ENCODE measurements at regions not wholly inside any gene's neighbourhood (a gene's known extent, or its start where the extent isn't known, plus 50 kb on each side); places are given as distances from the start of the nearest gene placed in this dataset.
"Not testable (repeated sequence)": the region's sequence is repeated elsewhere in the genome, so short reads cannot be mapped to it uniquely, and the experiment has no call there.

DNA sequence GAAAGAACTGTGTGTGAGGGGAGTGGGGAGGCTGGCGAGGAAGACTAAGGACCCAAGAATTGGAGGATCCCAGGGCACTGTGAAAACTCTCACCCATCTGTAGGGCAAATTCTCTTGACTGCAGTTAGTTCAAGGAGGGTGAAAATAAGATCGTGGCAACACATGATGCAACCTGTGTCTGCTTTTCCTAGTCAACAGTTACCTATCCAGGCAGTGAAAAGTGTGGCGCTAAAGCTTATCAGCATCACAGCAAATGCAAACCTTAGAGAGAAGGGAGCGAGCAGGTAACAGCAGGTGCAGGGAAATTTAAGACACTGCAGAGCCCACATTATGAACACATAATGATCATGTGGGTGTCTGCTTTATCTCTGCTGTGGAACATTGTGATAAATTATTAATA is 97.7 kb upstream of the SGK1 start:
- DNase-seq: no peak

DNA sequence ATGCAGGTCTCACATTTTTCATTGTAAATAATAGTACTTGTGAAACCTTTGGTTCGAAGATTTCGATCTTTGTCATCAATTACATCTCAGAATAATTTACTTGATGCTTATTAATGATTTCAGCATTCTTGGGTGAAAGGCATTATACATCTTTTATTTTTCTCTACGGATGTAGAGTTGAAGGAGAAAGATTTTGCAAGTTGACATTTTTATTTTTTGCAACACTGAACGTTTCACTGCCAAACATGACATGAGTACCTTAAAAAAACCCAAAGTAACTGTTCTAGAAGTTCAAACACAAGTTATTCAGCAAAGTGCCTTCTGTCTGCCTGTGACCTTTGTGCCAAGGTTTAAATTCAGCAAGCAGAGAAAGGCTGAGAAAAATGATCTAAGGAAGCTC is 97.3 kb upstream of the SGK1 start:
- no peak for DNase-seq

DNA sequence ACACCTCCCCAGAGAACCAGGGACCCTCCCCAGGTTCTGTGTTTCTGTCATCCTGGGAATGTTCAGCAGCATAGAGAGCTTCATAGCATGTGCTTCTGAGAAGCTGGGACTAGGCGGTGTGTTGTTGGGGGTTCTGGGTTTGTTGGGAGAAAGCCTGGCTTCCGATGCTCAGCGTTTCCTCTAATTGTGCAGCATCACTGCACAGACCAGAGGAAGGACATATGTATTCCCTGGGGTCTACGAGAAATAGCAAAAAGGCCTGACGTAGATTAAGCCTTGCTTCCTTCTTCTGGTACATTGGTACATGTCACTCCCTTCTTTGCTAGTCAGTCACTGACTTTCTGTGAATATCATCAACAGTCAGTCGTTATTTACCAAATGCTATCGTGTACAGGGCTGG is 96.9 kb upstream of the SGK1 start:
- DNase-seq: no peak

GRCh38 chr6:134413241-134413643 is 95.3 kb upstream of the SGK1 start:
- DNase-seq: no peak

GRCh38 chr6:134410541-134410940 is 92.6 kb upstream of the SGK1 start:
- no peak for DNase-seq

- no peak for DNase-seq
Measured at GRCh38 chr6:134407791-134408190, 89.9 kb upstream of the SGK1 start.

GRCh38 chr6:134406311-134406710 is 88.4 kb upstream of the SGK1 start:
- DNase-seq: no peak

DNA sequence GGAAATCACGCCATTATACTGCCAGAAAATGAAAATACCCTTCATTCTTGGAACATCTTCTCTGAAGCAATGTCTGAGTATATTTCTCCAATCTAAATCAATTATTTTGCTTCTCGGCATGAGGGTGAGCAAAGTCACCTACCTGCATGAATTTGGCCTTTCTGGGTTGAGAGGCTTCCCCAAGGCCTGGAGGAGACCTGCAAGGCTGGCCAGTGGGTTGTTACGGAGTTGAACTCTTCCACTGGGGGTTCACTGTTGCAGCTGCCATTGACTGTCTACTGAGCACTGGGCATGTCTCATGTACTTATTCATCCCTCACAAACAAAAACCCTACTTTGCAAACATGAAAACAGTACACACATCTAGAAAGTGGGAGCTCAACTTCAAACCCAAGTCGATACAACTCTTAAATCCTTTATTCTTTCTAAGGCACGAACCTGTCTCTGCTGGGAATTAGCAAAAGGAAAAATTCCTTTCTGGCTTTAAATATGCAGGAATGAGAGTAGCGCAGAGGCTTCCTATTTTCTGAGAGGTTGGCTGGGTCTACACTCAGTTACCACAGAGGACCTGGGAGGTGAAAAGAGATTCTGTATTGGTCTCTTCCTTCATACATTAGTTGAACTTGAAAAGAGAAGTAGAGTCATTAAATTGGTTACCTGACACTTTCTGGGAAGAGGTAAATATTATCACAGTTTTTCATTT is 87.6 kb upstream of the SGK1 start:
- DNase-seq: no peak

DNA sequence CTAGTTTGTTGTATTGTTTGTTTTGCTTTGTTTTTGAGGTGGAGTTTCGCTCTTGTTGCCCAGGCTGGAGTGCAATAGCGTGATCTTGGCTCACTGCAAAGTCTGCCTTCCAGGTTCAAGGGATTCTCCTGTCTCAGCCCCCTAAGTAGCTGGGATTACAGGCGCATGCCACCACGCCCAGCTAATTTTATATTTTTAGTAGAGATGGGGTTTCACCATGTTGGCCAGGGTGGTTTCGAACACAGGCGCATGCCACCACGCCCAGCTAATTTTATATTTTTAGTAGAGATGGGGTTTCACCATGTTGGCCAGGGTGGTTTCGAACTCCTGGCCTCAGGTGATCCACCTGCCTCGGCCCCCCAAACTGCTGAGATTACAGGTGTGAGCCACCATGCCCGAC is 85.4 kb upstream of the SGK1 start:
- DNase-seq: not testable (repeated sequence)

- no peak for DNase-seq
Measured at GRCh38 chr6:134402372-134402984, 84.6 kb upstream of the SGK1 start.

- DNase-seq: no peak
Measured at GRCh38 chr6:134400941-134401340, 83.0 kb upstream of the SGK1 start.

DNA sequence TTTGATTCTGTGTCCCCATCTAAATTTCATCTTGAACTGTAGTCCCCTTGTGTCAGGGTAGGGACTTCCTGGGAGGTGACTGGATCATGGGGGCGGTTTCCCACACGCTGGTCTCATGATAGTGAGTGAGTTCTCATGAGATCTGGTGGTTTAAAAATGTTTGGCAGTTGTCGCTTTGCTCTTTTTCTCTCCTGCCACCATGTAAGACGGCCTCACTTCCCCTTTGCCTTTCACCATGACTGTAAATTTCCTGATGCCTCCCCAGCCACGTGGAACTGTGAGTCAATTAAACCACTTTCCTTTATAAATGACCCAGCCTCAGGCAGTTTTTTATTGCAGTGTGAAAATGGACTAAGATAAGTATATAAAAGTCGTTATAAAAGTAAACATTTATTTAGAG is 80.5 kb upstream of the SGK1 start:
- no peak for DNase-seq

GRCh38 chr6:134397676-134398075 is 79.8 kb upstream of the SGK1 start:
- no peak for DNase-seq

- no peak for DNase-seq
Measured at GRCh38 chr6:134394905-134395304, 77.0 kb upstream of the SGK1 start.

DNA sequence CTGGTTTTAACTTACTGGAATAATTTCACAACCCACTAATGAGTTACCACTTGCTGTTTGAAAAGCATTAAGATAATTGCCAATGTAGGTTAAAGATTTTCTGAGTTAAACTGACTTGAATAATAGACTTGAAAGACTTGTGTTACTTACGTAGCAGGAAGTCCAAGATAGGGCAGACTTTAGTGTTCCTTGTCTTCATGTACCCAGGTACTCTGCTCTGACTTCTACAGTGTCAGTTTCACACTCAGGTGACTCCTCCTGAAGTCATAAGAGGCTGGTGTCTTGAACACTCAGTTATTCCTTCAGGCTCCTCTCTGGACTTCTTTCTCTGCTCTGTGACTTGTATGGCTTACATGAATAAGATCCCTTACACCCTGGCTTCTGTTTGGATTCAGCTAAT is 76.3 kb upstream of the SGK1 start:
- no peak for DNase-seq

- no peak for DNase-seq
Measured at GRCh38 chr6:134391205-134391604, 73.3 kb upstream of the SGK1 start.

DNA sequence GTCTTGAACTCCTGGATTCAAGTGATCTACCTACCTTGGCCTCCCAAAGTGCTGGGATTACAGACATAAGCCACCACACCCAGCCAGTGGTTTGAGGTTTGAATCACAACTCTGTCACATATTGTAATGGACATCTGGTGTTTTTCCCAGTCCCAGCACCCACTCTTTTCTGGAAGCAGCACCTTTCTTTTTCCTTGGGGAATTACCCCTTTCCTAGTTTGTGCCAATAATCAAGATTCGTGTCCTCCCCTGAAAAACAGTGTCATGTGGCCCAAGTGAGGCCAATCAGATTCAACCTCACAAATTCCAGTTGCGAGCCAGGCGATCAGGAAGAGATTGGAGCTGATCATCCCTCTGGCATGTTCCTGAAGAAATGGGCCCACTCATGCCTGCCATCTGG is 71.7 kb upstream of the SGK1 start:
- DNase-seq: no peak

DNA sequence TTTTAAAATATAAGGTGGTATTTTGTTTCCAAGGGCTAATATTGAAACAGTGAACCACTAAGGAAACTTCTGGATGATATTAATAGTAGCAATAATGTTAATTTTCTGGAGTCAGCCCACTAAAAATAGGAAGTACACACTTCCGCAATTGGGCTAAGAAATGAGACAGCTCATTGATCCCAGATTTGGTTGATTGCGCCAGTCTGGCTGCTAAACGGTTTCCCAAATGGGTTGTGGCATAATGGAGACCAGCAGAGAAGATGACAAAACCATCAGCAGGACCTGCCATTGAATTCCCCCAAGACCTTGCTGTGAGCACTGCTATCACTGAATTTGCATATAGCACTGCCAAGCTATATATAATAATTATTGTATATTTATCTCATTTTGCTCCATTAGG is 71.2 kb upstream of the SGK1 start:
- no peak for DNase-seq

DNA sequence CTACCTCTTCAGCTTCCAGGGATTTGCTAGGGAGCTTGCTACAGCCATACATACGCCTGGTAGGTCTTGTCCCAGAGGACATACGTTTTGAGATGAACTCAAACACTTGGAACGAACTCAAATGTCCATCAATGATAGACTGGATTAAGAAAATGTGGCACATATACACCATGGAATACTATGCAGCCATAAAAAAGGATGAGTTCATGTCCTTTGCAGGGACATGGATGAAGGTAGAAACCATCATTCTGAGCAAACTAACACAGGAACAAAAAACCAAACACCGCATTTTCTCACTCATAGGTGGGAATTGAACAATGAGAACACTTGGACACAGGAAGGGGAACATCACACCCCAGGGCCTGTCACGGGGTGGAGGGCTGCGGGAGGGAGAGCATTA is 68.6 kb upstream of the SGK1 start:
- DNase-seq: not testable (repeated sequence)

- DNase-seq: no peak
Measured at GRCh38 chr6:134381959-134382358, 64.0 kb upstream of the SGK1 start.

DNA sequence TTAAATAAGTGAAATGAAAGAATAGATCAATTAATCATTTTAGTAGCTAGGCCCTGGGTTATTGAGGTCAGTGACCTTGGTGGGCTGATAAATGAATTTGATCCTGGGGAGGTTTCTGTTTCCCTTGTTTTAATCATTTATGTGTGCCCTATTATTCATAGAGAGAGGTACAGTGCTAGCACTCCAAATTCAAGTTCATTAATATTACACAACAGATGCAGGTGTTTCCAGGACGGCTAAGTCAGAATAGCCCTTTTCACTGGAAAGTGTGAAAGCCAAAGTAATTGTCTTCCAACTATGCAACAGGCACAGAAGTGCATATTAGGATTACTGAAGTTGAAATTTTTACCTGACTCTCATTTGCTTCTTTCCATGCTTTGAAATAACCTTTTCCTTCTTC is 61.7 kb upstream of the SGK1 start:
- no peak for DNase-seq

GRCh38 chr6:134379076-134379475 is 61.2 kb upstream of the SGK1 start:
- DNase-seq: no peak

DNA sequence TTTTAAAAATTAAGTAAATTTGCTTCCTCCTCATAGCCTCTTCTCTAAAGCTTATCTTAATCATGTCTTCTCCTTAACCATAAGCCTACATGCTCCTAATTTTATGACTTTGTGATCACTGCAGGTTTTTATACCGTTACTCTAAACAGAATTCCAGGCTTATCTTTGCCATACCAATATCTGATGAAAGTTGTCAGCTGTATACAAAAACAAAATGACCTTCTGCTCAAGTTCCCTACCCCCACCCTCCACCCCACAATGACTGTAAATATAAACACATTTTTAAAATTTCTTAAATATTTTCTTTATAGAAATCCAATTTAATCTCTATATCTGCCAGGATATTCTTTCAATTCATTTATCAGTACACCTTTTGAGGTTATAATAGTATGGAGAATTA is 60.5 kb upstream of the SGK1 start:
- no peak for DNase-seq

DNA sequence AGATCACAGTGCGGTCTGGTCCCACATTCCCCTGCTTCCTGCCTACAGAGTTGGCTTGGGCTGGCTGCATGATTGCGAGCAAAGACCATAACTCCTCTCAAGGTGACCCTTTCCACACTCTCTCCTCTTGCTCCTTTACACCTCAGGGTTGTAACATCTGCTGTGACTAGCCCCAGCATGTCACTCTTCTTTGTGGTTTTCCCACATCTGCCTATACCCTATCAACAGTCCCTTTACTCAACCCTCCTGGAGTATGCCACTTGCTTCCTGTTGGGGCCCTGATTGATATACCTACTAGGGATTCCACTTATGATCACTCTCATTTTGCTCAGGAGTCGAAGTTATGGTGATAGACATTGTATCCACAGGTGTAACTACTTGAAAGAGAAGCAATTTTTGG is 58.9 kb upstream of the SGK1 start:
- DNase-seq: no peak

DNA sequence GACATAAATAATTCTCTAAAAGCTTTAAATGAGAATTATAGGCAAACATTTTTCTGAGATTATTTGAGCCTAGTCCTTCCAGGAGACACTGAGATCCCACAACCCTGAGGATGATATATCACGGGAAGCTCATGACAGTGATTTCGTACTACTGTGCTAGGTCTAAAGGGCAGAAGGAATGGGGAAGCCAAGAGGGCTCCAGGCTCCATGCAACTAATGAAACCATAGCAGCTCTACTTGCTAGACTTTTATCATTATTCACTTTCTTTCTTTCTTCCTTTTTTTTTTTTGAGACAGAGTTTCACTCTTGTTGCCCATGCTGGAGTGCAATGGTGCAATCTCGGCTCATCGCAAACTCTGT is 57.3 kb upstream of the SGK1 start:
- DNase-seq: no peak
